SK-N-SH (cell line): ENCODE measurements at regions not wholly inside any gene's neighbourhood (a gene's known extent, or its start where the extent isn't known, plus 50 kb on each side); places are given as distances from the start of the nearest gene placed in this dataset.

Experiments used
- CTCF ChIA-PET: fragments of 300-600, 350-600 bp; formaldehyde crosslinking; extraction: SDS; loops from one replicate; lab custom pipeline; 2021; lab: Yijun Ruan, JAX
- POLR2A ChIA-PET: fragments of 350-600 bp; sonication (Branson Sonifier 250); formaldehyde crosslinking; extraction: SDS; loops from one replicate; lab custom pipeline; 2020; ENCODE audit warnings: antibody characterized with exemption, inconsistent platforms; lab: Yijun Ruan, JAX
- DNase-seq: peaks from one replicate; pipeline ENCODE4 v3.0.0; 2012
- H2AFZ ChIP-seq: fragments of 200-600 bp; sonication (generic); 2 replicates; pipeline ENCODE4 v1.8.1; 2016; ENCODE audit warnings: antibody characterized with exemption, mild to moderate bottlenecking, low read depth
- H3F3A ChIP-seq: fragments of 200-600 bp; sonication (generic); replicated peaks from 2 replicates; pipeline ENCODE3; 2016; ENCODE audit warnings: antibody characterized with exemption, mild to moderate bottlenecking; ENCODE audit not compliant: insufficient read depth
- H3K27ac ChIP-seq, 2 experiments: fragments of 200-500 bp in 1 of 2; fragments of 200-600 bp in 1 of 2; sonication (Bioruptor generic) in 1 of 2; sonication (generic), shearing (Covaris generic) in 1 of 2; 2 replicates each; pipeline versions ENCODE4 v1.5.1 to v1.6.1; 2014 to 2016; ENCODE audit warnings: low read depth in 2 of 2, inconsistent platforms in 1 of 2, low read length in 1 of 2, mild to moderate bottlenecking in 1 of 2, mixed read lengths in 1 of 2
- H3K27me3 ChIP-seq: fragments of 200-600 bp; sonication (generic), shearing (Covaris generic); 2 replicates; pipeline ENCODE4 v1.6.1; 2016; ENCODE audit warnings: mixed run types; ENCODE audit not compliant: insufficient read depth
- H3K36me3 ChIP-seq, 2 experiments: fragments of 200-500 bp in 1 of 2; fragments of 200-600 bp in 1 of 2; sonication (Bioruptor generic) in 1 of 2; sonication (generic) in 1 of 2; replicated peaks in 1 of 2; 2 replicates each; pipeline versions ENCODE3 to v1.5.1; 2014 to 2016; ENCODE audit warnings: low read length in 1 of 2, mild to moderate bottlenecking in 1 of 2; ENCODE audit not compliant: insufficient read depth in 2 of 2, control insufficient read depth in 1 of 2
- H3K4me1 ChIP-seq, 2 experiments: fragments of 200-500 bp in 1 of 2; fragments of 200-600 bp in 1 of 2; sonication (Bioruptor generic) in 1 of 2; sonication (generic), shearing (Covaris generic) in 1 of 2; 2 replicates each; pipeline versions ENCODE4 v1.5.1 to v1.6.1; 2014 to 2016; ENCODE audit warnings: low read depth in 1 of 2, low read length in 1 of 2, mixed run types in 1 of 2; ENCODE audit not compliant: insufficient read depth in 2 of 2, control insufficient read depth in 1 of 2
- H3K4me2 ChIP-seq: fragments of 200-600 bp; sonication (generic), shearing (Covaris generic); 2 replicates; pipeline ENCODE4 v1.6.1; 2017; ENCODE audit warnings: mixed run types
- H3K4me3 ChIP-seq, 2 experiments: fragments of 200-500 bp in 1 of 2; fragments of 200-600 bp in 1 of 2; sonication (Bioruptor generic) in 1 of 2; sonication (generic), shearing (Covaris generic) in 1 of 2; 2 replicates each; pipeline versions ENCODE4 v1.5.1 to v1.8.1; 2014 to 2016; ENCODE audit warnings: low read depth in 2 of 2, inconsistent platforms in 1 of 2, low read length in 1 of 2, mild to moderate bottlenecking in 1 of 2, mixed read lengths in 1 of 2, moderate library complexity in 1 of 2
- H3K79me2 ChIP-seq: fragments of 200-600 bp; sonication (generic); 2 replicates; pipeline ENCODE4 v1.8.1; 2017; ENCODE audit warnings: mild to moderate bottlenecking; ENCODE audit not compliant: insufficient read depth
- H3K9ac ChIP-seq: fragments of 200-600 bp; sonication (generic); 2 replicates; pipeline ENCODE4 v1.6.1; 2017; ENCODE audit warnings: mixed run types
- H3K9me2 ChIP-seq: fragments of 200-600 bp; sonication (generic); 2 replicates; pipeline ENCODE4 v1.6.1; 2017; ENCODE audit warnings: mixed run types
- H3K9me3 ChIP-seq: fragments of 200-600 bp; sonication (generic); 2 replicates; pipeline ENCODE4 v1.6.1; 2017; ENCODE audit warnings: mixed run types, mild to moderate bottlenecking, moderate library complexity
- H4K20me1 ChIP-seq: fragments of 200-600 bp; sonication (generic); 2 replicates; pipeline ENCODE4 v1.6.1; 2017; ENCODE audit warnings: mild to moderate bottlenecking, mixed run types; ENCODE audit not compliant: insufficient read depth
- CTCF ChIP-seq: fragments of 200-600 bp; sonication (generic); IDR thresholded peaks from 2 replicates; pipeline ENCODE4 v1.6.1; 2017; ENCODE audit warnings: antibody characterized with exemption, mild to moderate bottlenecking, moderate library complexity
- EP300 ChIP-seq, 2 experiments: IDR thresholded peaks; 2 replicates each; pipeline versions ENCODE4 v1.4.0 to v1.6.1; 2012; ENCODE audit warnings: borderline replicate concordance in 1 of 2, low read depth in 1 of 2, low read length in 1 of 2
- FOXM1 ChIP-seq: IDR thresholded peaks from 2 replicates; pipeline ENCODE4 v1.4.0; 2012; ENCODE audit warnings: low read depth, mild to moderate bottlenecking
- GABPA ChIP-seq: IDR thresholded peaks from 2 replicates; pipeline ENCODE4 v1.4.0; 2012; ENCODE audit warnings: low read depth, mild to moderate bottlenecking
- JUND ChIP-seq: IDR thresholded peaks from 2 replicates; pipeline ENCODE4 v1.4.0; 2012
- MEF2A ChIP-seq: IDR thresholded peaks from 2 replicates; pipeline ENCODE4 v1.4.0; 2012; ENCODE audit warnings: low read depth, borderline replicate concordance
- MXI1 ChIP-seq: IDR thresholded peaks from 2 replicates; pipeline ENCODE4 v1.6.1; 2012; ENCODE audit warnings: mild to moderate bottlenecking, low read depth, low read length, improper control_type of control experiment
- NFIC ChIP-seq: IDR thresholded peaks from 2 replicates; pipeline ENCODE4 v1.4.0; 2012; ENCODE audit warnings: borderline replicate concordance
- NRF1 ChIP-seq: IDR thresholded peaks from 2 replicates; pipeline ENCODE4 v1.6.1; 2012; ENCODE audit warnings: low read depth, mild to moderate bottlenecking, low read length
- RFX5 ChIP-seq: IDR thresholded peaks from 2 replicates; pipeline ENCODE4 v1.6.1; 2012; ENCODE audit warnings: mild to moderate bottlenecking, improper control_type of control experiment, low read length
- SMC3 ChIP-seq: IDR thresholded peaks from 2 replicates; pipeline ENCODE4 v1.6.1; 2012; ENCODE audit warnings: low read depth, low read length, improper control_type of control experiment
- TEAD4 ChIP-seq: IDR thresholded peaks from 2 replicates; pipeline ENCODE4 v1.4.0; 2012; ENCODE audit warnings: mild to moderate bottlenecking, borderline replicate concordance; ENCODE audit not compliant: insufficient read depth
- YY1 ChIP-seq: IDR thresholded peaks from 2 replicates; pipeline ENCODE4 v1.4.0; 2012; ENCODE audit warnings: low read depth, mild to moderate bottlenecking
- WGBS: methylation state at CpG from one replicate; pipeline ENCODE4 v1.1.6; 2017; ENCODE audit warnings: low lambda C conversion rate; 5-methylcytosine and 5-hydroxymethylcytosine counted together

GRCh38 chr4:37754410-37755185 lies 68.4 kb upstream of the RELL1 start:
- no peak overlapping the region for H3K4me2 ChIP-seq
- no peak overlapping the region for H3K9ac ChIP-seq
- POLR2A ChIA-PET: no interaction called here
- TF ChIP-seq YY1 (no peak), CTCF (no peak), RFX5 (no peak), FOXM1 (no peak), SMC3 (no peak)
- H3F3A ChIP-seq: no peaks in the 10 kb centered on the region
- no peaks in the 10 kb centered on the region for H4K20me1 ChIP-seq
- H3K27me3 ChIP-seq: peaks cover 7% of the 10 kb centered on the region; the same call in 1 of the 2 replicates
- no peaks in the 10 kb centered on the region for H3K9me2 ChIP-seq
- H3K36me3 ChIP-seq: no peaks in the 10 kb centered on the region
- no peak overlapping the region for H2AFZ ChIP-seq
- H3K4me3 ChIP-seq: no peak overlapping the region
- H3K4me1 ChIP-seq: no peaks in the 10 kb centered on the region
- H3K79me2 ChIP-seq: no peaks in the 10 kb centered on the region
- WGBS: 53% methylated on average over 6 of the region's 6 CpGs
- H3K27ac ChIP-seq: no peak overlapping the region
- DNase-seq: no peak
- H3K9me3 ChIP-seq: no peaks in the 10 kb centered on the region
- CTCF ChIA-PET: interaction anchor here (1.1 to 1.5 kb wide), 3 partner anchors 10 to 281 kb away, joined by 3 to 4 read pairs (median 4); no protein-coding TSS in a partner anchor

- H2AFZ ChIP-seq: no peak overlapping the region
- no peaks in the 10 kb centered on the region for H3F3A ChIP-seq
- no peaks in the 10 kb centered on the region for H3K9me3 ChIP-seq
- H3K9ac ChIP-seq: no peak overlapping the region
- H3K36me3 ChIP-seq: no peaks in the 10 kb centered on the region
- ChIA-PET CTCF (interaction anchor here (0.9 to 1.3 kb wide), 3 partner anchors 47 to 151 kb away, joined by 3 read pairs; partner anchors contain the start of gene TBC1D1), POLR2A (no interaction called here)
- no peak overlapping the region for H3K4me2 ChIP-seq
- no peak for TF ChIP-seq EP300 (IDR thresholded peaks at IDR 0.05; ENCODE audit: borderline replicate concordance in 1 of 2, low read depth in 1 of 2, low read length in 1 of 2)
- no peak for TF ChIP-seq JUND
- TF ChIP-seq NFIC: no peak
- no peak for TF ChIP-seq TEAD4
- no peak for TF ChIP-seq MEF2A
- TF ChIP-seq GABPA: no peak
- no peak for TF ChIP-seq MXI1
- TF ChIP-seq NRF1: no peak
- DNase-seq: no peak
- 100% methylated on average over 1 of the region's 1 CpG for WGBS
- no peak overlapping the region for H3K27ac ChIP-seq
- H3K27me3 ChIP-seq: peaks cover 4% of the 10 kb centered on the region; the same call in 1 of the 2 replicates
- H4K20me1 ChIP-seq: no peaks in the 10 kb centered on the region
- no peaks in the 10 kb centered on the region for H3K79me2 ChIP-seq
- H3K4me3 ChIP-seq: no peak overlapping the region
- no peaks in the 10 kb centered on the region for H3K4me1 ChIP-seq
- no peaks in the 10 kb centered on the region for H3K9me2 ChIP-seq
Observed at GRCh38 chr4:37749398-37749988, 63.3 kb upstream of the RELL1 start.
